ENCODE measurements at regions not wholly inside any gene's neighbourhood (a gene's known extent, or its start where the extent isn't known, plus 50 kb on each side); places are given as distances from the start of the nearest gene placed in this dataset.

- no peak for DNase-seq (ENCODE audit: low spot score in 2 of 2)
- TF ChIP-seq POLR2AphosphoS5 (IDR thresholded peaks at IDR 0.05) (no peak), EP300 (IDR thresholded peaks at IDR 0.05) (no peak), POLR2A (IDR thresholded peaks at IDR 0.05) (no peak)
- TF ChIP-seq, protein P1, sequence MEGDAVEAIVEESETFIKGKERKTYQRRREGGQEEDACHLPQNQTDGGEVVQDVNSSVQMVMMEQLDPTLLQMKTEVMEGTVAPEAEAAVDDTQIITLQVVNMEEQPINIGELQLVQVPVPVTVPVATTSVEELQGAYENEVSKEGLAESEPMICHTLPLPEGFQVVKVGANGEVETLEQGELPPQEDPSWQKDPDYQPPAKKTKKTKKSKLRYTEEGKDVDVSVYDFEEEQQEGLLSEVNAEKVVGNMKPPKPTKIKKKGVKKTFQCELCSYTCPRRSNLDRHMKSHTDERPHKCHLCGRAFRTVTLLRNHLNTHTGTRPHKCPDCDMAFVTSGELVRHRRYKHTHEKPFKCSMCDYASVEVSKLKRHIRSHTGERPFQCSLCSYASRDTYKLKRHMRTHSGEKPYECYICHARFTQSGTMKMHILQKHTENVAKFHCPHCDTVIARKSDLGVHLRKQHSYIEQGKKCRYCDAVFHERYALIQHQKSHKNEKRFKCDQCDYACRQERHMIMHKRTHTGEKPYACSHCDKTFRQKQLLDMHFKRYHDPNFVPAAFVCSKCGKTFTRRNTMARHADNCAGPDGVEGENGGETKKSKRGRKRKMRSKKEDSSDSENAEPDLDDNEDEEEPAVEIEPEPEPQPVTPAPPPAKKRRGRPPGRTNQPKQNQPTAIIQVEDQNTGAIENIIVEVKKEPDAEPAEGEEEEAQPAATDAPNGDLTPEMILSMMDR (IDR thresholded peaks at IDR 0.05), result no peak
- WGBS, result 58% methylated on average over 2 of the region's 2 CpGs
- Histone ChIP-seq H3K27ac (peak overlapping the region; percentile 6), H3K4me3 (no peak overlapping the region), H3K36me3 (no peaks in the 10 kb centered on the region), H3K9me3 (no peaks in the 10 kb centered on the region), H3K27me3 (no peaks in the 10 kb centered on the region), H3K4me1 (peaks cover 25% of the 10 kb centered on the region)
Measured at GRCh38 chr3:177554895-177555759, 357.8 kb upstream of the TBL1XR1 start.

DNA sequence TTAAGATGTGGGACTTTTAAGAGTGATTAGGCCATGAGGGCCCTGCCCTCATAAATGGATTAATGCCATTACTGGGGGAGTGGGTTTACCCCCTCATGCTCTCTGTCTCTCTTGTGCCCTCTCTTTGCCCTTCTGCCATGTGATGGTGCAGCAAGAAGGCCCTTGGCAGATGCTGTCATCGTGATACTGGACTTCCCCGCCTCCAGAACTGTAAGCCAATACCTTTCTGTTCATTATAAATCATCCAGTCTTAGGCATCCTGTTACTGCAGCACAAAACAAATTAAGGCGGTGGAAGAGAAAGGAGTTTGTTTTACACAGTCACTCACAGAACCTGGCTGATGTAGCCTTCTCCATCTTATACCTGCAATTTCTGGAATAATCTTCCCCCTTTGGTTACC, 360.3 kb upstream of the TBL1XR1 start:
- Histone ChIP-seq H3K9me3 (no peaks in the 10 kb centered on the region), H3K36me3 (no peaks in the 10 kb centered on the region), H3K27me3 (no peaks in the 10 kb centered on the region), H3K4me3 (no peak overlapping the region), H3K27ac (no peak overlapping the region), H3K4me1 (peaks cover 21% of the 10 kb centered on the region)
- no peak for TF ChIP-seq POLR2A (IDR thresholded peaks at IDR 0.05)
- no peak for TF ChIP-seq POLR2AphosphoS5 (IDR thresholded peaks at IDR 0.05)
- TF ChIP-seq EP300 (IDR thresholded peaks at IDR 0.05), result no peak
- TF ChIP-seq, protein P1 (IDR thresholded peaks at IDR 0.05), result no peak
- DNase-seq (ENCODE audit: low spot score in 2 of 2), result no peak
- 81% methylated on average over 3 of the region's 3 CpGs for WGBS

DNA sequence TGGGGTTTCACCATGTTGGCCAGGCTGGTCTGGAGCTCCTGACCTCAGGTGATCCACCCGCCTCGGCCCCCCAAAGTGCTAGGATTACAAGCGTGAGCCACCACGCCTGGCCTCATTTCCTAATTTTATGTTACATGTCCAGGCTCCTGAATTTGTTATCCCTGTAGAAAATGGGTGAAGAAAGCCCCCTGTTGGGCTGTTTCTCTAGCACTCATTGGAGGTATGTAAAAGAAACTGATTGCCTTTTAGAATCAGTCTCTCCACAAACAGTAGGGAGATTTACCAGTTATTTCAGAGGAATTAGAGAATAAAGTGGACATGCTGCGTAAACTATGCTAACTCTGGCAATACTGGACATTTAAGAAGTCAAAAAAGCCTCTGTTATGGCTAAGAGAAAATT, 364.1 kb upstream of the TBL1XR1 start:
- Histone ChIP-seq H3K27ac (no peak overlapping the region), H3K4me3 (no peak overlapping the region), H3K27me3 (no peaks in the 10 kb centered on the region), H3K4me1 (peaks cover 4% of the 10 kb centered on the region), H3K9me3 (no peaks in the 10 kb centered on the region), H3K36me3 (no peaks in the 10 kb centered on the region)
- TF ChIP-seq, protein P1 (IDR thresholded peaks at IDR 0.05), result no peak
- TF ChIP-seq POLR2AphosphoS5 (IDR thresholded peaks at IDR 0.05), result no peak
- no peak for TF ChIP-seq EP300 (IDR thresholded peaks at IDR 0.05)
- no peak for TF ChIP-seq POLR2A (IDR thresholded peaks at IDR 0.05)
- WGBS, result over 99% methylated on average over 5 of the region's 5 CpGs
- no peak for DNase-seq (ENCODE audit: low spot score in 2 of 2)

DNA sequence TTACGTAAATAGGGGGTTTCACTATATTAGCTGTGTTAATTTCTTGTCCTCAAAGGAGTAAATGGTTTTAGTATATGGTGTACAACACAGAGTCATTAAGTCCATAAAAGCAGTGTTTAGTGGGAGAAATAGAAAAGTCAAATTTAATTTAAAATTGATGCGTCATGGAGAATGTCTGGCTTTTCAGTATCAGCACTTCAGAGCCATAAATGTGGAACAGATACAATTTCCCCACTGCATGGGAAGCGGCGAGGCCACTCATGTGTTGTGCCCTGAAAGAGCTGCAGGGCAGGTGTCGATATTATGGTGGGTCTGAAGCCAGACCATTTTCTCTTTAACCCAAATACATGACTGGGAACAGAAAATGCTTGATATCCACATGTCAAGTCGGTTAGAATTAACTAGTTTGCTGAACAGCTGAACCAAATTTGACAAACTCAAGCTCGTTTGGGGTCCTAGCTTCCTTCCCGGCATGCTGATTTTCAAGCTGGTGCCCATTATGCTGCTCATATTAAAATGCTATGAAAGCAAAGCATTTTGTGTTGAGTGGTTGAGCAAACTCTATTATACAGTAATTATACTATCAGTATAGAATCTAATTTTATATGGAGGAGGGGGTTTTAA, 364.6 kb upstream of the TBL1XR1 start:
- Histone ChIP-seq H3K4me3 (no peak overlapping the region), H3K4me1 (peaks cover 4% of the 10 kb centered on the region), H3K27ac (no peak overlapping the region), H3K9me3 (no peaks in the 10 kb centered on the region), H3K27me3 (no peaks in the 10 kb centered on the region), H3K36me3 (no peaks in the 10 kb centered on the region)
- no peak for DNase-seq (ENCODE audit: low spot score in 2 of 2)
- TF ChIP-seq POLR2AphosphoS5 (IDR thresholded peaks at IDR 0.05), result no peak
- no peak for TF ChIP-seq EP300 (IDR thresholded peaks at IDR 0.05)
- TF ChIP-seq POLR2A (IDR thresholded peaks at IDR 0.05), result no peak
- TF ChIP-seq, protein P1 (IDR thresholded peaks at IDR 0.05), result no peak
- WGBS, result 94% methylated on average over 8 of the region's 8 CpGs

- H3K4me3 ChIP-seq, result no peak overlapping the region
- H3K36me3 ChIP-seq, result no peaks in the 10 kb centered on the region
- no peak overlapping the region for H3K27ac ChIP-seq
- TF ChIP-seq EP300 (IDR thresholded peaks at IDR 0.05) (no peak), POLR2AphosphoS5 (IDR thresholded peaks at IDR 0.05) (no peak), POLR2A (IDR thresholded peaks at IDR 0.05) (no peak)
- TF ChIP-seq, protein P1 (IDR thresholded peaks at IDR 0.05), result no peak
- no peaks in the 10 kb centered on the region for H3K27me3 ChIP-seq
- peaks cover 4% of the 10 kb centered on the region for H3K4me1 ChIP-seq
- no peak for DNase-seq (ENCODE audit: low spot score in 2 of 2)
- WGBS, result 83% methylated on average over 3 of the region's 3 CpGs
- no peaks in the 10 kb centered on the region for H3K9me3 ChIP-seq
Measured at GRCh38 chr3:177563243-177563780, 366.0 kb upstream of the TBL1XR1 start.
